Lower lobe of right lung (tissue), 2 donors: ENCODE measurements at regions not wholly inside any gene's neighbourhood (a gene's known extent, or its start where the extent isn't known, plus 50 kb on each side); places are given as distances from the start of the nearest gene placed in this dataset.

Experiments
- ATAC-seq, 2 donors: fragments of 200-7000 bp; cut with Tn5 transposase; one replicate each; pipeline ENCODE4 v1.9.1; 2020 to 2022; ENCODE audit warnings: mild to moderate bottlenecking in 2 of 2, moderate library complexity in 2 of 2
- DNase-seq: peaks from one replicate; pipeline ENCODE4 v3.0.0-alpha.2; 2020
- H3K27ac ChIP-seq: fragments of 200-600 bp; one replicate; pipeline ENCODE4 v1.8.0; 2022
- H3K27me3 ChIP-seq: fragments of 200-600 bp; one replicate; pipeline ENCODE4 v1.8.0; 2022; ENCODE audit warnings: low read depth
- H3K36me3 ChIP-seq: fragments of 200-600 bp; one replicate; pipeline ENCODE4 v1.8.0; 2022; ENCODE audit warnings: mild to moderate bottlenecking
- H3K4me1 ChIP-seq: fragments of 200-600 bp; one replicate; pipeline ENCODE4 v1.8.0; 2022
- H3K4me3 ChIP-seq: fragments of 200-600 bp; one replicate; pipeline ENCODE4 v1.8.0; 2022; ENCODE audit warnings: mild to moderate bottlenecking
- H3K9me3 ChIP-seq: fragments of 200-600 bp; one replicate; pipeline ENCODE4 v1.8.0; 2022
- CTCF ChIP-seq: fragments of 200-600 bp; IDR thresholded peaks from one replicate; pipeline ENCODE4 v1.8.0; 2022; ENCODE audit warnings: antibody characterized with exemption, mild to moderate bottlenecking
- intact Hi-C: fragments of 100-400 bp; cut with DNase I; formaldehyde crosslinking; loops from one replicate; pipeline ENCODE4 v1.11.0; 2022
- donor health status: DM: no; HTN: yes; CAD: no; lungs with severe emphysema.

GRCh38 chr4:126057371-126057770 lies 742.6 kb downstream of the FAT4 start:
- DNase-seq (no peak), ATAC-seq (no peak)
- no peaks in the 10 kb centered on the region for H3K36me3 ChIP-seq
- H3K4me3 ChIP-seq: no peak overlapping the region
- intact Hi-C loops: no loop called here
- no peaks in the 10 kb centered on the region for H3K4me1 ChIP-seq
- no peak for TF ChIP-seq CTCF
- no peaks in the 10 kb centered on the region for H3K27me3 ChIP-seq
- H3K9me3 ChIP-seq: no peaks in the 10 kb centered on the region
- H3K27ac ChIP-seq: no peak overlapping the region

- TF ChIP-seq CTCF: no peak
- Histone ChIP-seq H3K4me3 (no peak overlapping the region), H3K4me1 (no peaks in the 10 kb centered on the region), H3K27ac (no peak overlapping the region), H3K27me3 (no peaks in the 10 kb centered on the region), H3K9me3 (no peaks in the 10 kb centered on the region), H3K36me3 (no peaks in the 10 kb centered on the region)
- intact Hi-C loops: no loop called here
- DNase-seq (no peak), ATAC-seq (no peak)
Measured at GRCh38 chr4:126058596-126058995, 743.8 kb downstream of the FAT4 start.

GRCh38 chr4:126061655-126062054 lies 746.9 kb downstream of the FAT4 start:
- DNase-seq (no peak), ATAC-seq (no peak)
- Histone ChIP-seq H3K27me3 (no peaks in the 10 kb centered on the region), H3K4me3 (no peak overlapping the region), H3K4me1 (no peaks in the 10 kb centered on the region), H3K9me3 (no peaks in the 10 kb centered on the region), H3K27ac (no peak overlapping the region), H3K36me3 (no peaks in the 10 kb centered on the region)
- no peak for TF ChIP-seq CTCF
- intact Hi-C loops: no loop called here

GRCh38 chr4:126065016-126065415 lies 750.3 kb downstream of the FAT4 start:
- H3K36me3 ChIP-seq: no peaks in the 10 kb centered on the region
- no peaks in the 10 kb centered on the region for H3K27me3 ChIP-seq
- DNase-seq (no peak), ATAC-seq (no peak)
- no peak overlapping the region for H3K4me3 ChIP-seq
- no peaks in the 10 kb centered on the region for H3K4me1 ChIP-seq
- H3K27ac ChIP-seq: no peak overlapping the region
- no peak for TF ChIP-seq CTCF
- intact Hi-C loops: no loop called here
- H3K9me3 ChIP-seq: no peaks in the 10 kb centered on the region

- H3K4me3 ChIP-seq: no peak overlapping the region
- ATAC-seq: peak; percentile 91 to 97
- H3K9me3 ChIP-seq: no peaks in the 10 kb centered on the region
- TF ChIP-seq CTCF: no peak
- DNase-seq: no peak
- H3K4me1 ChIP-seq: peaks cover 5% of the 10 kb centered on the region
- no peak overlapping the region for H3K27ac ChIP-seq
- H3K27me3 ChIP-seq: no peaks in the 10 kb centered on the region
- intact Hi-C loops: no loop called here
- no peaks in the 10 kb centered on the region for H3K36me3 ChIP-seq
Measured at GRCh38 chr4:126071346-126072333, 756.9 kb downstream of the FAT4 start.
